WTC11 (cell line): ENCODE measurements at regions not wholly inside any gene's neighbourhood (a gene's known extent, or its start where the extent isn't known, plus 50 kb on each side); places are given as distances from the start of the nearest gene placed in this dataset.

ENCODE experiments used
- ATAC-seq: fragments of 200-7000 bp; cut with Tn5 transposase; 2 replicates; pipeline ENCODE4 v1.10.0; 2021; ENCODE audit warnings: mild to moderate bottlenecking, moderate library complexity
- CTCF ChIA-PET: fragments of 300-600 bp; sonication (Branson Sonifier 250); formaldehyde crosslinking; loops from one replicate; lab custom pipeline; 2021; ENCODE audit warnings: antibody characterized with exemption; lab: Charles Lee
- POLR2A ChIA-PET: fragments of 350-600 bp; sonication (Branson Sonifier 250); formaldehyde crosslinking; loops from one replicate; lab custom pipeline; 2021; ENCODE audit warnings: antibody characterized with exemption; lab: Charles Lee
- DNase-seq: peaks from one replicate; pipeline ENCODE4 v3.0.0; 2021; ENCODE audit warnings: low spot score
- H3K27ac Mint-ChIP-seq: 2 replicates; pipeline ENCODE4 v1.8.0; 2021; ENCODE audit warnings: mixed read lengths
- H3K27me3 Mint-ChIP-seq: 2 replicates; pipeline ENCODE4 v1.8.0; 2021; ENCODE audit warnings: low read depth, mild to moderate bottlenecking, moderate library complexity, mixed read lengths
- H3K36me3 Mint-ChIP-seq: 2 replicates; pipeline ENCODE4 v1.8.0; 2021; ENCODE audit warnings: mixed read lengths
- H3K4me1 Mint-ChIP-seq: 2 replicates; pipeline ENCODE4 v1.8.0; 2022; ENCODE audit warnings: mixed read lengths
- H3K4me3 Mint-ChIP-seq: 2 replicates; pipeline ENCODE4 v1.8.0; 2021; ENCODE audit warnings: mild to moderate bottlenecking, moderate library complexity, mixed read lengths
- H3K9me3 Mint-ChIP-seq: 2 replicates; pipeline ENCODE4 v1.8.0; 2021; ENCODE audit warnings: mixed read lengths
- AR ChIP-seq: fragments of 250-450 bp; sonication (Bioruptor Pico); IDR thresholded peaks from 2 replicates; pipeline ENCODE4 v1.9.0; 2021; ENCODE audit warnings: mild to moderate bottlenecking
- CTCF ChIP-seq: fragments of 200-600 bp; IDR thresholded peaks from 2 replicates; pipeline ENCODE4 v1.8.0; 2022; ENCODE audit warnings: antibody characterized with exemption
- E2F5 ChIP-seq: sonication (generic); formaldehyde crosslinking; IDR thresholded peaks from 2 replicates; pipeline ENCODE4 v1.8.1; 2022; ENCODE audit warnings: mild to moderate bottlenecking, moderate library complexity, missing genetic modification reagents
- ELF4 ChIP-seq: sonication (generic); formaldehyde crosslinking; IDR thresholded peaks from 2 replicates; pipeline ENCODE4 v1.8.1; 2022; ENCODE audit warnings: low read depth, mild to moderate bottlenecking, moderate library complexity, missing genetic modification reagents
- ERG ChIP-seq: fragments of 250-450 bp; sonication (Bioruptor Pico); IDR thresholded peaks from 2 replicates; pipeline ENCODE4 v1.8.0; 2021; ENCODE audit warnings: mild to moderate bottlenecking
- ESRRA ChIP-seq: sonication (generic); formaldehyde crosslinking; IDR thresholded peaks from 2 replicates; pipeline ENCODE4 v1.8.1; 2022; ENCODE audit warnings: mild to moderate bottlenecking, missing genetic modification reagents, borderline replicate concordance
- GABPB1 ChIP-seq: sonication (generic); formaldehyde crosslinking; IDR thresholded peaks from 2 replicates; pipeline ENCODE4 v1.8.1; 2023; ENCODE audit warnings: mild to moderate bottlenecking, missing genetic modification reagents
- HMGA2 ChIP-seq: fragments of 250-450 bp; sonication (Bioruptor Pico); IDR thresholded peaks from 2 replicates; pipeline ENCODE4 v1.4.0; 2021; ENCODE audit warnings: mild to moderate bottlenecking, moderate library complexity
- MAX ChIP-seq: sonication (generic); formaldehyde crosslinking; IDR thresholded peaks from 2 replicates; pipeline ENCODE4 v1.8.0; 2022; ENCODE audit warnings: mild to moderate bottlenecking, missing genetic modification reagents
- NFE2L1 ChIP-seq: sonication (generic); formaldehyde crosslinking; IDR thresholded peaks from 2 replicates; pipeline ENCODE4 v1.8.1; 2023; ENCODE audit warnings: missing genetic modification reagents
- NFYB ChIP-seq: sonication (generic); formaldehyde crosslinking; conservative IDR thresholded peaks from 2 replicates; pipeline ENCODE4 v1.8.0; 2022; ENCODE audit warnings: low read depth, missing genetic modification reagents
- NR1H2 ChIP-seq: sonication (generic); formaldehyde crosslinking; IDR thresholded peaks from 2 replicates; pipeline ENCODE4 v1.9.0; 2021; ENCODE audit warnings: mild to moderate bottlenecking, moderate library complexity, missing genetic modification reagents
- NR3C1 ChIP-seq: sonication (generic); formaldehyde crosslinking; conservative IDR thresholded peaks from 2 replicates; pipeline ENCODE4 v1.8.1; 2023; ENCODE audit warnings: low read depth, mild to moderate bottlenecking, missing genetic modification reagents
- PREB ChIP-seq: sonication (generic); formaldehyde crosslinking; IDR thresholded peaks from 2 replicates; pipeline ENCODE4 v1.8.1; 2022; ENCODE audit warnings: mild to moderate bottlenecking, missing genetic modification reagents, moderate library complexity, borderline replicate concordance
- PRRX2 ChIP-seq: fragments of 250-450 bp; sonication (Bioruptor Pico); IDR thresholded peaks from 2 replicates; pipeline ENCODE4 v1.8.0; 2021; ENCODE audit warnings: mild to moderate bottlenecking
- SMAD3 ChIP-seq: sonication (generic); formaldehyde crosslinking; IDR thresholded peaks from 2 replicates; pipeline ENCODE4 v1.8.0; 2022; ENCODE audit warnings: missing genetic modification reagents, mild to moderate bottlenecking, borderline replicate concordance
- SP1 ChIP-seq: sonication (generic); formaldehyde crosslinking; conservative IDR thresholded peaks from 2 replicates; pipeline ENCODE4 v1.8.1; 2022; ENCODE audit warnings: missing genetic modification reagents
- TEAD1 ChIP-seq: sonication (generic); formaldehyde crosslinking; IDR thresholded peaks from 2 replicates; pipeline ENCODE4 v1.8.0; 2022; ENCODE audit warnings: mild to moderate bottlenecking, missing genetic modification reagents
- TP53 ChIP-seq: sonication (generic); formaldehyde crosslinking; IDR thresholded peaks from 2 replicates; pipeline ENCODE4 v1.8.1; 2023; ENCODE audit warnings: mild to moderate bottlenecking, missing genetic modification reagents
- ZNF396 ChIP-seq: fragments of 250-450 bp; sonication (Bioruptor Pico); IDR thresholded peaks from 2 replicates; pipeline ENCODE4 v1.8.0; 2021; ENCODE audit warnings: mild to moderate bottlenecking, moderate library complexity, borderline replicate concordance
- ZNF425 ChIP-seq: fragments of 250-450 bp; sonication (Bioruptor Pico); conservative IDR thresholded peaks from 2 replicates; pipeline ENCODE4 v1.9.0; 2021; ENCODE audit warnings: mild to moderate bottlenecking
- ZNF671 ChIP-seq: fragments of 250-450 bp; sonication (Bioruptor Pico); IDR thresholded peaks from 2 replicates; pipeline ENCODE4 v1.8.0; 2021; ENCODE audit warnings: mild to moderate bottlenecking

GRCh38 chr12:77344651-77345050 lies 279.3 kb upstream of the E2F7 start (continued):
- TF ChIP-seq PREB (CRISPR knock-in tag), result no peak
- TF ChIP-seq, all 79 proteins: peak for 0

- no peaks in the 10 kb centered on the region for H3K36me3 Mint-ChIP-seq
- TF ChIP-seq TEAD1 (CRISPR knock-in tag) (no peak), MAX (no peak)
- ATAC-seq (no peak), DNase-seq (no peak)
- no peaks in the 10 kb centered on the region for H3K27me3 Mint-ChIP-seq
- no peaks in the 10 kb centered on the region for H3K9me3 Mint-ChIP-seq
- H3K27ac Mint-ChIP-seq, result no peak overlapping the region
- peaks cover 7% of the 10 kb centered on the region; the same call in 1 of the 2 replicates for H3K4me1 Mint-ChIP-seq
- ChIA-PET POLR2A (no interaction called here), CTCF (no interaction called here)
- H3K4me3 Mint-ChIP-seq, result no peak overlapping the region
These were observed 277.9 kb upstream of the E2F7 start for GRCh38 chr12:77343291-77343690.

- no peak for DNase-seq
- ChIA-PET POLR2A (no interaction called here), CTCF (no interaction called here)
- H3K9me3 Mint-ChIP-seq, result no peaks in the 10 kb centered on the region
- no peaks in the 10 kb centered on the region for H3K36me3 Mint-ChIP-seq
- no peaks in the 10 kb centered on the region for H3K27me3 Mint-ChIP-seq
- no peak overlapping the region for H3K27ac Mint-ChIP-seq
- no peak overlapping the region for H3K4me3 Mint-ChIP-seq
- ATAC-seq, result no peak
- no peak for TF ChIP-seq E2F5 (CRISPR knock-in tag)
- TF ChIP-seq GABPB1 (CRISPR knock-in tag), result no peak
- no peak for TF ChIP-seq CTCF
- TF ChIP-seq PREB (CRISPR knock-in tag), result no peak
- TF ChIP-seq NR1H2 (CRISPR knock-in tag), result no peak
- TF ChIP-seq NFE2L1, result no peak
- no peak for TF ChIP-seq NFYB (CRISPR knock-in tag)
- TF ChIP-seq TP53 (CRISPR knock-in tag), result no peak
- TF ChIP-seq SMAD3 (CRISPR knock-in tag), result no peak
- TF ChIP-seq ESRRA, result no peak
- TF ChIP-seq ZNF671, result no peak
- no peak for TF ChIP-seq ZNF396 (CRISPR knock-in tag)
- TF ChIP-seq AR (CRISPR knock-in tag), result no peak
- no peak for TF ChIP-seq ERG (CRISPR knock-in tag)
- no peak for TF ChIP-seq SP1 (CRISPR knock-in tag)
- TF ChIP-seq ZNF425, result no peak
- TF ChIP-seq PRRX2, result no peak
- TF ChIP-seq HMGA2 (CRISPR knock-in tag), result no peak
- no peak for TF ChIP-seq ELF4
- TF ChIP-seq NR3C1 (CRISPR knock-in tag), result no peak
- peaks cover 10% of the 10 kb centered on the region for H3K4me1 Mint-ChIP-seq
These were observed 276.9 kb upstream of the E2F7 start for GRCh38 chr12:77342253-77342652.
